ENCODE measurements at regions not wholly inside any gene's neighbourhood (a gene's known extent, or its start where the extent isn't known, plus 50 kb on each side); places are given as distances from the start of the nearest gene placed in this dataset.

DNA sequence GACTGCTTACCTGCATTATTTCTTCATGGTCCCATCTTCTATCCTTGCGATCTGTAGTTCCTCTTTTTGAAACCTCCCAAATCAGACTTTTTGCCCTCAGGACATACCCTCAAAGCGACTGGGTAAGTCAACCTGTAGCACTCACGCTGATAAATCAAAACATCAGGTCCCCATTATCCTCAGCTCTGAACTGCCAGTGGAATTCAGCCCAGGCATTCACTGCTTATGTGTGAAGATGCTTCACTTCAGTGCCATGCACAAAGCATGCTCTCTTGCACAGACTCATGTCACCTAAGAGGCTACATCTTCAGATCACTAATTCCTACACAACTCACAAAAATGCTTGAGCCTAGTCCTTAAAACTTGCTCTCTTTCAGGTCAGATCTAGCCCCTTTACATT, 283.6 kb upstream of the KLF6 start:
- no peak for DNase-seq (ENCODE audit: low read depth)
- TF ChIP-seq, protein P1, sequence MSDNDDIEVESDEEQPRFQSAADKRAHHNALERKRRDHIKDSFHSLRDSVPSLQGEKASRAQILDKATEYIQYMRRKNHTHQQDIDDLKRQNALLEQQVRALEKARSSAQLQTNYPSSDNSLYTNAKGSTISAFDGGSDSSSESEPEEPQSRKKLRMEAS (IDR thresholded peaks at IDR 0.05; ENCODE audit: low read depth, low read length): no peak
- TF ChIP-seq MYC (IDR thresholded peaks at IDR 0.05; ENCODE audit: low read depth, low read length) (no peak), POLR2A (IDR thresholded peaks at IDR 0.05; ENCODE audit: extremely low read depth, insufficient read length) (no peak)
- TF ChIP-seq, protein P2, sequence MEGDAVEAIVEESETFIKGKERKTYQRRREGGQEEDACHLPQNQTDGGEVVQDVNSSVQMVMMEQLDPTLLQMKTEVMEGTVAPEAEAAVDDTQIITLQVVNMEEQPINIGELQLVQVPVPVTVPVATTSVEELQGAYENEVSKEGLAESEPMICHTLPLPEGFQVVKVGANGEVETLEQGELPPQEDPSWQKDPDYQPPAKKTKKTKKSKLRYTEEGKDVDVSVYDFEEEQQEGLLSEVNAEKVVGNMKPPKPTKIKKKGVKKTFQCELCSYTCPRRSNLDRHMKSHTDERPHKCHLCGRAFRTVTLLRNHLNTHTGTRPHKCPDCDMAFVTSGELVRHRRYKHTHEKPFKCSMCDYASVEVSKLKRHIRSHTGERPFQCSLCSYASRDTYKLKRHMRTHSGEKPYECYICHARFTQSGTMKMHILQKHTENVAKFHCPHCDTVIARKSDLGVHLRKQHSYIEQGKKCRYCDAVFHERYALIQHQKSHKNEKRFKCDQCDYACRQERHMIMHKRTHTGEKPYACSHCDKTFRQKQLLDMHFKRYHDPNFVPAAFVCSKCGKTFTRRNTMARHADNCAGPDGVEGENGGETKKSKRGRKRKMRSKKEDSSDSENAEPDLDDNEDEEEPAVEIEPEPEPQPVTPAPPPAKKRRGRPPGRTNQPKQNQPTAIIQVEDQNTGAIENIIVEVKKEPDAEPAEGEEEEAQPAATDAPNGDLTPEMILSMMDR (IDR thresholded peaks at IDR 0.05; ENCODE audit: low read depth, low read length): no peak
- H3K4me3 ChIP-seq (ENCODE audit: low read depth, low read length): no peak overlapping the region

DNA sequence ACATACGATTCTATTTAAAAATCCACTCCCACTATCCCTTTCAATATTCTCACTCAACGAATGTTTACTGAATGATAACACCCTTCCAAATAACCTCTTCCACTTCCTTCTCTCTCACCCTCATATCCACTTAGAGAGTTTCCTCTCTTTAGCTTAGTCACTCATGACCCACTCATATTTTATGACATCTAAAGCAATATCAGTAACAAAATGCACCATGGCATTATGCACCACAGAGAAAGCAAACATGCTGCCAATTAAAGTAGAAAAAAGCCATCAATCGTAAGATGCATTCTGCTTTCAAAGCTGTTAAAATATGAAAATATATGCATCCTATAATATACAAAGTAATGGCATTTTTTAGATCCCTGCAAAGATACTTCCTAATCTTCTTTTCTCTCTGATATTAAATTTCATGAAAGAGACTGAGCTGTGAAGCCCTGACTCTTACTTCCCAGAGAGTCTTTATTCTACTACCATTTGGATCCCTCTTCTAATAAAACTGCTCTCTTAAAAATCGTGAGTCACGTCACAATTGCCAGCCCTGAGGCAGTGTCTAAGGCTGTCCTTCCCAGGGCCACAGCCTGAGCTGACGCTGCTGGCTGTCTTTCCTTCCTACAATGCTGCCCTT, 283.0 kb upstream of the KLF6 start:
- TF ChIP-seq, protein P2 (IDR thresholded peaks at IDR 0.05; ENCODE audit: low read depth, low read length): no peak
- TF ChIP-seq POLR2A (IDR thresholded peaks at IDR 0.05; ENCODE audit: extremely low read depth, insufficient read length): no peak
- TF ChIP-seq, protein P1 (IDR thresholded peaks at IDR 0.05; ENCODE audit: low read depth, low read length): no peak
- no peak for TF ChIP-seq MYC (IDR thresholded peaks at IDR 0.05; ENCODE audit: low read depth, low read length)
- H3K4me3 ChIP-seq (ENCODE audit: low read depth, low read length): no peak overlapping the region
- no peak for DNase-seq (ENCODE audit: low read depth)

DNA sequence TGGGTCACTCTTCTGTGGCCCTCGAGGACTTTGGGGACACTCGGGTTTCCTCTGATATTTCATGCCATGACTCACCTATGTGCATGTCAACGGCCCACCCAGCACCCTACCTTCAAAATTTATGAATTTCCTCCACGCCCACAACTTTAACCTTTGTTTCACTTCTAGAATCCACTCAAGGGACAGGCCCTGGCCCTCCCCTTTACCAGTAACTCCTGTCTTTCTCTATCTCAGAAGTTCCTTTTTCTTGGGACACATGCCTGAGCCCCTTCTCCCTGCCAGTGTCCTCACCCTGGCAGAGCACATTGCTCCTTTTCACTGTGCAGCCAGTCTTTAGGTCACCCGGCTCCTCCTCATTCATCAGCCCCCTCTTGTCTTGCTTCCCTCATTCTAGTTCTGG, 282.5 kb upstream of the KLF6 start:
- DNase-seq (ENCODE audit: low read depth): peak; percentile 54
- TF ChIP-seq, protein P1 (IDR thresholded peaks at IDR 0.05; ENCODE audit: low read depth, low read length): no peak
- no peak for TF ChIP-seq MYC (IDR thresholded peaks at IDR 0.05; ENCODE audit: low read depth, low read length)
- TF ChIP-seq, protein P2 (IDR thresholded peaks at IDR 0.05; ENCODE audit: low read depth, low read length): no peak
- TF ChIP-seq POLR2A (IDR thresholded peaks at IDR 0.05; ENCODE audit: extremely low read depth, insufficient read length): no peak
- no peak overlapping the region for H3K4me3 ChIP-seq (ENCODE audit: low read depth, low read length)

DNA sequence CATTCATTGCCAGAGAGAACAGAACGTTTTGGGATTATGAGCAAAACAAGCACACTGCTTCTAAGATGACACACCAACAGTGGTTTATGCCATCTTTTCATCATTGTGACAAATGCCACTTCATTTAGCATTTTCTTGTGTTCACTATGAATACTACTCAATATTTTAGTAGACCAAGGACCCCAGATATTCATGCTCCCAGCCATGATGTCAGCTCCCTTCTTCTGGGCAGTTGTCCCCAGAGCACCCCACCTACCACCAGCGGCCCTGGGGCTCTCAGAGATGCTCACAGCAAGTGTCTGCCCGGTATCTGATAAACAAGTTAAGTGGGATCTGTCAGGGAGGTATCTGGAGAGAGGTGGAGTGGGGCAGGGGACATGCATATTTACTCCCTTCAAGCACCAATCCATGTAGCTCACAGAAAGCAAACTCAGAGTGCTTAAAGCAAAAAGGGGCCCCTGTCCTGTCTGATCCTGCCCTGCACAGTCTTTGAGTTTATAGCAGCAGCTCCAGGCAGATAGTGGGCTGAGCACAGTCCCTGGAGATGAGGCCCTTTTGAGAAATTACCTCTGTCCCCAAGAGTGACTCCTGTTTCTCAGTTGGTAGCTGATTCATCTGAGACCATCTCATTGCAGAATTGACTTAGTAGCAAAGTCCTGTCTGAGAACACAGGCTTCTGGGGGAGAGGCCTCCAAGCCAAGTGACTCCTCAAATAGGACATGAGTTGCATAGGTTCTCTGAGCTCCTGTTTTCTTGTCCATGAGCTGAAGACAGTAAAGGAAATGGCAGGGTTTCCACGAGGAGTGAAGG, 281.8 kb upstream of the KLF6 start:
- no peak overlapping the region for H3K4me3 ChIP-seq (ENCODE audit: low read depth, low read length)
- DNase-seq (ENCODE audit: low read depth): peak; percentile 49
- TF ChIP-seq MYC (IDR thresholded peaks at IDR 0.05; ENCODE audit: low read depth, low read length) (no peak), POLR2A (IDR thresholded peaks at IDR 0.05; ENCODE audit: extremely low read depth, insufficient read length) (no peak)
- TF ChIP-seq, protein P1 (IDR thresholded peaks at IDR 0.05; ENCODE audit: low read depth, low read length): no peak
- TF ChIP-seq, protein P2 (IDR thresholded peaks at IDR 0.05; ENCODE audit: low read depth, low read length): no peak

DNA sequence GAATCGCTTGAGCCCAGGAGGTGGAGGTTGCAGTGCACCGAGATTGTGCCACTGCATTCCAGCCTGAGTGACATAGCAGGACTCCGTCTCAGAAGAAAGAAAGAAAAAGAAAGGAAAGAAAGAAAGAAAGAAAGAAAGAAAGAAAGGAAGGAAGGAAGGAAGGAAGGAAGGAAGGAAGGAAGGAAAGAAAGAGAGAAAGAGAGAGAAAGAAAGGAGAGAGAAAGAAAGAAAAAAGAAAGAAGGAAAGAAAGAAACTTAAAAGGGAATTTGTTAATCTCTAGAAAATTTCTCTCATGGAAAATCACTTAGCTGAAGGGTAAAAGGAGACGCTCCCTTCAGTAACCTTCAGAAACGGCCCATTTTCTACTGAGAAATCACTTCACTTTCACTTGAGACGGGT, 279.5 kb upstream of the KLF6 start:
- no peak overlapping the region for H3K4me3 ChIP-seq (ENCODE audit: low read depth, low read length)
- no peak for DNase-seq (ENCODE audit: low read depth)
- TF ChIP-seq, protein P2 (IDR thresholded peaks at IDR 0.05; ENCODE audit: low read depth, low read length): no peak
- TF ChIP-seq POLR2A (IDR thresholded peaks at IDR 0.05; ENCODE audit: extremely low read depth, insufficient read length) (no peak), MYC (IDR thresholded peaks at IDR 0.05; ENCODE audit: low read depth, low read length) (no peak)
- TF ChIP-seq, protein P1 (IDR thresholded peaks at IDR 0.05; ENCODE audit: low read depth, low read length): no peak

Measured in NB4 (cell line).